HL-60 (cell line): ENCODE measurements at regions not wholly inside any gene's neighbourhood (a gene's known extent, or its start where the extent isn't known, plus 50 kb on each side); places are given as distances from the start of the nearest gene placed in this dataset.

ENCODE experiments used
- DNase-seq, 2 experiments: peaks; one replicate each; pipeline ENCODE4 v3.0.0-alpha.2; 2010 to 2020; ENCODE audit warnings: low read depth in 1 of 2, low spot score in 1 of 2
- H3K27ac ChIP-seq: fragments of 250-450 bp; sonication (Bioruptor Pico); replicated peaks from 2 replicates; pipeline ENCODE4 v1.5.1; 2020; ENCODE audit warnings: mild to moderate bottlenecking, moderate library complexity
- H3K27me3 ChIP-seq: fragments of 250-450 bp; sonication (Bioruptor Pico); 2 replicates; pipeline ENCODE4 v1.5.1; 2021; ENCODE audit warnings: mild to moderate bottlenecking, moderate library complexity; ENCODE audit not compliant: insufficient read depth, poor library complexity, severe bottlenecking
- H3K4me3 ChIP-seq: replicated peaks from 2 replicates; pipeline ENCODE4 v1.5.1; 2011; ENCODE audit warnings: mild to moderate bottlenecking, control low read depth, low read length; ENCODE audit not compliant: insufficient read depth
- CTCF ChIP-seq: IDR thresholded peaks from one replicate; pipeline ENCODE4 v1.5.1; 2011; ENCODE audit warnings: low read length, control low read depth, inconsistent platforms; ENCODE audit not compliant: insufficient read depth
- GABPA ChIP-seq: IDR thresholded peaks from 2 replicates; pipeline ENCODE4 v1.6.1; 2012; ENCODE audit warnings: low read depth
- POLR2AphosphoS5 ChIP-seq: IDR thresholded peaks from 2 replicates; pipeline ENCODE4 v1.6.1; 2012; ENCODE audit warnings: low read depth
- SPI1 ChIP-seq: IDR thresholded peaks from 2 replicates; pipeline ENCODE4 v1.6.1; 2012; ENCODE audit warnings: low read depth, mild to moderate bottlenecking, borderline replicate concordance
- TF ChIP-seq, protein P1 (sequence below): IDR thresholded peaks from 2 replicates; pipeline ENCODE4 v1.6.1; 2012; ENCODE audit warnings: low read depth; ENCODE audit not compliant: insufficient replicate concordance

DNA sequence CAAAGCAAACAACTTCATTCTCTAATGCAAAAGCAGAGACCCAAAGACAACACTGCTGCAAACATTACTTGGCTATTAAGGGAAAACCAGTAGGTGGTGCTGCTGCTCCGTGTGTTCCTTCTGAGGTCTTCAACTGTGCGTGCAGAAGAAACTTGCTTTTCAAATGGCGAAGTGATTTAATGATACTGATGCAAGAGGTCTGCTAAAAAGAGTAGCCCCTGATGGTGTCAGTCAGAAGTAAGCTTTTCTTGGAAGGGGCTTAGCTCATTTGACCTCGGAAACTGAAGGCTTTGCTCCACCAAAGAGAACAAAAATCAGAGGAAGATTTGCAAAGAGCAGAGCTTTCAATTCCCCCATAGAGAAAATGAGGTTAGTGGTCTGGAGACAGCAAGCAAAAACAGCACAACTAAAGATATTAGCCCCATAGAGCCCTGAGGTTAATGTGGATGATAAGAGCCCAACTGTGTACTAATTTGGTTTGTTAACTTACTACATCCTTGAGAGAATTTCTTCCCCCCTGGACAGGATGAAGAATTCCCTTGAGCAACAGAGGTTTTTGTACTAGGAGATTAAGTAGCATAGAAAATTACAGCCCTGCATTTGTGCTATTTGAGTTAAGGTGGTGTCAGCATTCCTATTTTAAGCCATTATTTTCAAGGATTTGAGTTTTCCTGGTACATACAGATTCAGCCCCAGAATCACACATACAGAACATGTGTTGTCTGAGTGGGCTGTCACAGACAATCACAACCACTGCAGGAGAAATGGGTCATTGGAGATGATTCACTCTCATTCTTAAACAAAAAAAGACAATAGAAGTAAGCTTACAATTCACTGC lies 153.2 kb upstream of the C9orf72 start:
- Histone ChIP-seq H3K27me3 (no peaks in the 10 kb centered on the region), H3K4me3 (no peak overlapping the region), H3K27ac (no peak overlapping the region)
- DNase-seq, result peak; percentile 1 to 18
- no peak for TF ChIP-seq POLR2AphosphoS5
- no peak for TF ChIP-seq CTCF
- TF ChIP-seq SPI1, result no peak
- TF ChIP-seq, protein P1, sequence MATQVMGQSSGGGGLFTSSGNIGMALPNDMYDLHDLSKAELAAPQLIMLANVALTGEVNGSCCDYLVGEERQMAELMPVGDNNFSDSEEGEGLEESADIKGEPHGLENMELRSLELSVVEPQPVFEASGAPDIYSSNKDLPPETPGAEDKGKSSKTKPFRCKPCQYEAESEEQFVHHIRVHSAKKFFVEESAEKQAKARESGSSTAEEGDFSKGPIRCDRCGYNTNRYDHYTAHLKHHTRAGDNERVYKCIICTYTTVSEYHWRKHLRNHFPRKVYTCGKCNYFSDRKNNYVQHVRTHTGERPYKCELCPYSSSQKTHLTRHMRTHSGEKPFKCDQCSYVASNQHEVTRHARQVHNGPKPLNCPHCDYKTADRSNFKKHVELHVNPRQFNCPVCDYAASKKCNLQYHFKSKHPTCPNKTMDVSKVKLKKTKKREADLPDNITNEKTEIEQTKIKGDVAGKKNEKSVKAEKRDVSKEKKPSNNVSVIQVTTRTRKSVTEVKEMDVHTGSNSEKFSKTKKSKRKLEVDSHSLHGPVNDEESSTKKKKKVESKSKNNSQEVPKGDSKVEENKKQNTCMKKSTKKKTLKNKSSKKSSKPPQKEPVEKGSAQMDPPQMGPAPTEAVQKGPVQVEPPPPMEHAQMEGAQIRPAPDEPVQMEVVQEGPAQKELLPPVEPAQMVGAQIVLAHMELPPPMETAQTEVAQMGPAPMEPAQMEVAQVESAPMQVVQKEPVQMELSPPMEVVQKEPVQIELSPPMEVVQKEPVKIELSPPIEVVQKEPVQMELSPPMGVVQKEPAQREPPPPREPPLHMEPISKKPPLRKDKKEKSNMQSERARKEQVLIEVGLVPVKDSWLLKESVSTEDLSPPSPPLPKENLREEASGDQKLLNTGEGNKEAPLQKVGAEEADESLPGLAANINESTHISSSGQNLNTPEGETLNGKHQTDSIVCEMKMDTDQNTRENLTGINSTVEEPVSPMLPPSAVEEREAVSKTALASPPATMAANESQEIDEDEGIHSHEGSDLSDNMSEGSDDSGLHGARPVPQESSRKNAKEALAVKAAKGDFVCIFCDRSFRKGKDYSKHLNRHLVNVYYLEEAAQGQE, result no peak
- TF ChIP-seq GABPA, result no peak

DNA sequence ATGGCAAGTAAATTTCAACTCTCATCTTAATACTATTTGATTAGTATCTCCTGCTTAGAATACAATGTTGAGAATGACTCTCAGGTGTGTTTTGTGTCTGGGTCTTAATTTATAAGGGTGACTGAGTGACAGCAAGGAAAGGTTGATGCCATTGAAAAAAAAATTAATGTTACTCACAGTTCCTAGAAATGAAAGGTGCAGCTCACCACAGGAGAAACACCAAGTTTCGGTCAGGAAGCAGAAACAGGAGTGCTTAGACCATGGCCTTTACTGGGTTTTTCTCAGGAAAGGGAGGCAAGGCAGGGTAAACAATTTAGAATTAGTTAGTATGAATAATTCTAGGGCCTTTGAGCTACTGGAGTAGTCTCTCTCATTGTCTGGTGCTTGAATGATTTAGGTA lies 159.2 kb upstream of the C9orf72 start:
- no peak for DNase-seq
- TF ChIP-seq, protein P1, result no peak
- TF ChIP-seq POLR2AphosphoS5, result no peak
- Histone ChIP-seq H3K27me3 (no peaks in the 10 kb centered on the region), H3K4me3 (no peak overlapping the region), H3K27ac (no peak overlapping the region)

DNA sequence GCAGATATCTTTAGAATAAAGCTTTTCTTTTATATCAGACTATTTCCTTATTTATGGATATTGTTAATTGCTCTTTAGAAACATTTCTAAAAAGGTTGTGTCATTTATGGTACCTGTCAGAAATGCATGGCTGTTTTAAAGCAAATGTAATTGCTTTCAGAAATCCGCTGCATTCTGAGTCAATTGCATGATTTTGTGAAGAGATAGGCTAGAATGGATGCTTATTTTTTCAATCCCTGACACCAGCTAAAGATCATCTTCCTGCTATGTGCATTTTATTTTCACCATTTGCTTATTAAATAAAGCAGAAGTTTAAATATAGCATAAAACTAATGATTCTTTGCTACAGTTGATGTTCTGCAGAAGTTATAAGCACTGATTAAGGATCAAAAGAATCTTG lies 170.2 kb upstream of the C9orf72 start:
- Histone ChIP-seq H3K4me3 (no peak overlapping the region), H3K27ac (no peak overlapping the region), H3K27me3 (no peaks in the 10 kb centered on the region)
- no peak for DNase-seq
- TF ChIP-seq CTCF, result no peak
- no peak for TF ChIP-seq POLR2AphosphoS5
- TF ChIP-seq SPI1, result no peak
- TF ChIP-seq GABPA, result no peak
- TF ChIP-seq, protein P1, result no peak
